Left cardiac atrium (tissue), 4 donors: ENCODE measurements at regions not wholly inside any gene's neighbourhood (a gene's known extent, or its start where the extent isn't known, plus 50 kb on each side); places are given as distances from the start of the nearest gene placed in this dataset.
A peak's percentile ranks its signal among the peaks of the same experiment; 100 is the strongest.

Experiments used
- ATAC-seq, 2 donors: fragments of 200-7000 bp; cut with Tn5 transposase; one replicate each; pipeline ENCODE4 v1.9.1; 2020; ENCODE audit warnings: mild to moderate bottlenecking in 2 of 2, moderate library complexity in 2 of 2
- DNase-seq: peaks from one replicate; pipeline ENCODE4 v3.0.0-alpha.2; 2020
- intact Hi-C, 2 donors: fragments of 100-400 bp; cut with DNase I; formaldehyde crosslinking; loops; one replicate each; pipeline versions ENCODE4 v1.14.1 to v1.15.1; 2022 to 2023
- donor health status: DM: no; HTN: yes; CAD: no.
- donor health status: DM: no; HTN: yes; CAD: no; lungs with severe emphysema.
- donor health status: DM: yes; HTN: yes; CAD: no.
- donor health status: Dilated cardiomyopathy.

GRCh38 chr15:38885471-38885952, 320.9 kb upstream of the RASGRP1 start:
- intact Hi-C loops = no loop called here
- peak; percentile 30 to 41 for ATAC-seq
- no peak for DNase-seq

- DNase-seq (no peak), ATAC-seq (peak in 1 of 2 donors; percentile 72)
- intact Hi-C loops = no loop called here
These were observed 321.9 kb upstream of the RASGRP1 start for GRCh38 chr15:38886315-38887163.

- ATAC-seq (no peak), DNase-seq (no peak)
- intact Hi-C loops = no loop called here
These were observed 324.1 kb upstream of the RASGRP1 start for GRCh38 chr15:38888701-38889221.

- no peak for DNase-seq
These were observed 325.6 kb upstream of the RASGRP1 start for GRCh38 chr15:38890194-38890593.

GRCh38 chr15:38893925-38894242, 329.3 kb upstream of the RASGRP1 start:
- no peak for ATAC-seq
- intact Hi-C loops = no loop called here
- no peak for DNase-seq

More at GRCh38 chr15:38890194-38890593, 325.6 kb upstream of the RASGRP1 start:
- no peak for ATAC-seq
- intact Hi-C loops = no loop called here

GRCh38 chr15:38894243-38894948, 329.8 kb upstream of the RASGRP1 start:
- intact Hi-C loops = no loop called here
- DNase-seq (no peak), ATAC-seq (peak in 1 of 2 donors; percentile 93)

GRCh38 chr15:38895326-38896255, 331.0 kb upstream of the RASGRP1 start:
- intact Hi-C loops = no loop called here
- DNase-seq (no peak), ATAC-seq (peak in 1 of 2 donors; percentile 30)

- DNase-seq (no peak), ATAC-seq (no peak)
- intact Hi-C loops = no loop called here
These were observed 332.0 kb upstream of the RASGRP1 start for GRCh38 chr15:38896647-38897046.

- DNase-seq (no peak), ATAC-seq (no peak)
- intact Hi-C loops = no loop called here
These were observed 332.9 kb upstream of the RASGRP1 start for GRCh38 chr15:38897551-38897950.

GRCh38 chr15:38898236-38898635, 333.6 kb upstream of the RASGRP1 start:
- ATAC-seq (no peak), DNase-seq (no peak)
- intact Hi-C loops = no loop called here

- intact Hi-C loops = no loop called here
- no peak for ATAC-seq
- no peak for DNase-seq
These were observed 334.7 kb upstream of the RASGRP1 start for GRCh38 chr15:38899300-38899699.

- ATAC-seq (no peak), DNase-seq (no peak)
- intact Hi-C loops = no loop called here
These were observed 339.7 kb upstream of the RASGRP1 start for GRCh38 chr15:38904298-38904697.

GRCh38 chr15:38905632-38906031, 341.0 kb upstream of the RASGRP1 start:
- intact Hi-C loops = no loop called here
- DNase-seq (no peak), ATAC-seq (no peak)

- DNase-seq (no peak), ATAC-seq (no peak)
- intact Hi-C loops = no loop called here
These were observed 356.4 kb upstream of the RASGRP1 start for GRCh38 chr15:38920966-38921365.

GRCh38 chr15:38921471-38921870, 356.9 kb upstream of the RASGRP1 start:
- ATAC-seq (no peak), DNase-seq (no peak)
- intact Hi-C loops = no loop called here

GRCh38 chr15:38928431-38928830, 363.8 kb upstream of the RASGRP1 start:
- intact Hi-C loops = no loop called here
- no peak for ATAC-seq

GRCh38 chr15:38930851-38931572, 366.4 kb upstream of the RASGRP1 start:
- intact Hi-C loops = no loop called here
- DNase-seq = no peak
- ATAC-seq = no peak

More at GRCh38 chr15:38928431-38928830, 363.8 kb upstream of the RASGRP1 start:
- no peak for DNase-seq

GRCh38 chr15:38941399-38941953, 376.9 kb upstream of the RASGRP1 start:
- ATAC-seq (peak in 1 of 2 donors; percentile 53), DNase-seq (no peak)
- intact Hi-C loops = no loop called here
